ENCODE measurements at regions not wholly inside any gene's neighbourhood (a gene's known extent, or its start where the extent isn't known, plus 50 kb on each side); places are given as distances from the start of the nearest gene placed in this dataset.

DNA sequence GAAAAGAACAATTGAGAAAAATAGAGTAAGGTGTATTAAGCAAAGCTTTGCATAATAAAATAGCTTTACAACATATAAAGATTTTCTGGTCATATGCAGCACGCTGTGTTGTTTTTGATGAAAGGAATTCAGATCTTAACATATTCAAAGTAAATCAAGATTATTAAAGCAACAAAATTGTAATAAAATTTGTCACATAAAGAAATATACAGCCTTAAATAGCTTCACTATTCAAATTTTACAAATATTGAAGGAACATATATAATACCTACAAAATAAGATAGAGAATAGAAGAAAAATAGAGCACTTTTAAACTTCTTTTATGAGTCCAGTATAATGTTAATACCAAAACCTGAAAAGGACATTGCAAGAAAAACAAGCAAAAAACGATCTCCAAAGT lies 749.1 kb upstream of the POT1 start:
- TF ChIP-seq, protein P1, sequence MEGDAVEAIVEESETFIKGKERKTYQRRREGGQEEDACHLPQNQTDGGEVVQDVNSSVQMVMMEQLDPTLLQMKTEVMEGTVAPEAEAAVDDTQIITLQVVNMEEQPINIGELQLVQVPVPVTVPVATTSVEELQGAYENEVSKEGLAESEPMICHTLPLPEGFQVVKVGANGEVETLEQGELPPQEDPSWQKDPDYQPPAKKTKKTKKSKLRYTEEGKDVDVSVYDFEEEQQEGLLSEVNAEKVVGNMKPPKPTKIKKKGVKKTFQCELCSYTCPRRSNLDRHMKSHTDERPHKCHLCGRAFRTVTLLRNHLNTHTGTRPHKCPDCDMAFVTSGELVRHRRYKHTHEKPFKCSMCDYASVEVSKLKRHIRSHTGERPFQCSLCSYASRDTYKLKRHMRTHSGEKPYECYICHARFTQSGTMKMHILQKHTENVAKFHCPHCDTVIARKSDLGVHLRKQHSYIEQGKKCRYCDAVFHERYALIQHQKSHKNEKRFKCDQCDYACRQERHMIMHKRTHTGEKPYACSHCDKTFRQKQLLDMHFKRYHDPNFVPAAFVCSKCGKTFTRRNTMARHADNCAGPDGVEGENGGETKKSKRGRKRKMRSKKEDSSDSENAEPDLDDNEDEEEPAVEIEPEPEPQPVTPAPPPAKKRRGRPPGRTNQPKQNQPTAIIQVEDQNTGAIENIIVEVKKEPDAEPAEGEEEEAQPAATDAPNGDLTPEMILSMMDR (IDR thresholded peaks at IDR 0.05; ENCODE audit: insufficient read depth, low read depth, low read length), result no peak
- no peak for TF ChIP-seq EZH2 (IDR thresholded peaks at IDR 0.05; ENCODE audit: insufficient read depth, low read length)

Measured in astrocyte (in vitro differentiated cells and primary cell).